ENCODE measurements at regions not wholly inside any gene's neighbourhood (a gene's known extent, or its start where the extent isn't known, plus 50 kb on each side); places are given as distances from the start of the nearest gene placed in this dataset.

GRCh38 chr2:16852651-16853050 lies 187.0 kb upstream of the CYRIA start:
- no peak overlapping the region for H3K4me3 ChIP-seq
- DNase-seq (ENCODE audit: low read depth, low spot score) = no peak
- in situ Hi-C loops (cut with MboI) (no loop called here), intact Hi-C loops (cut with micrococcal nuclease; ENCODE audit: unreplicated experiment) (no loop called here)
- no peaks in the 10 kb centered on the region for H4K20me1 ChIP-seq (ENCODE audit: control insufficient read depth, insufficient read depth)
- H3K9me3 ChIP-seq (replicated peaks; ENCODE audit: control insufficient read depth, insufficient read depth, low read length) = no peaks in the 10 kb centered on the region
- no peaks in the 10 kb centered on the region for H3K4me1 ChIP-seq (ENCODE audit: control insufficient read depth, insufficient read depth, low read length)
- WGBS (ENCODE audit: insufficient coverage, insufficient replicate concordance, low lambda C conversion rate, missing lambda C conversion rate) = 3% methylated on average over 2 of the region's 2 CpGs
- H3K79me2 ChIP-seq (ENCODE audit: control insufficient read depth, insufficient read depth, low read length) = no peaks in the 10 kb centered on the region
- no peak for ATAC-seq
- no TSS peak for BruUV-seq (replicated peaks)
- no peak overlapping the region for H2AFZ ChIP-seq (ENCODE audit: control insufficient read depth, low read depth, low read length)
- ChIA-PET POLR2A (no interaction called here), SMC1A (ENCODE audit: uncharacterized antibody, unreplicated experiment) (no interaction called here), RAD21 (ENCODE audit: unreplicated experiment) (no interaction called here), CTCF (no interaction called here)
- H3K27me3 ChIP-seq (replicated peaks in 1 of 2; ENCODE audit: control insufficient read depth in 2 of 2, insufficient read depth in 2 of 2, low read length in 1 of 2) = no peaks in the 10 kb centered on the region
- FAIRE-seq = no peak
- H3K27ac ChIP-seq (ENCODE audit: control insufficient read depth, insufficient read depth) = no peak overlapping the region
- H3K36me3 ChIP-seq (ENCODE audit: control insufficient read depth in 2 of 2, insufficient read depth in 2 of 2, low read length in 1 of 2) = no peaks in the 10 kb centered on the region
- no peak for TF ChIP-seq ZSCAN29 (IDR thresholded peaks at IDR 0.05)
- no peak for TF ChIP-seq ELK1 (IDR thresholded peaks at IDR 0.05; ENCODE audit: low read depth, low read length)
- TF ChIP-seq CREB1 (IDR thresholded peaks at IDR 0.05; ENCODE audit: low read depth) = no peak
- TF ChIP-seq ZNF24 (IDR thresholded peaks at IDR 0.05) = no peak
- TF ChIP-seq TCF3 (IDR thresholded peaks at IDR 0.05; ENCODE audit: borderline replicate concordance, insufficient read depth, low read depth, low read length) = no peak
- no peak for TF ChIP-seq NBN (IDR thresholded peaks at IDR 0.05)
- TF ChIP-seq YY1 (IDR thresholded peaks at IDR 0.05; ENCODE audit: low read depth, low read length) = no peak
- TF ChIP-seq BCL11A (IDR thresholded peaks at IDR 0.05; ENCODE audit: low read depth, low read length) = no peak
- no peak for TF ChIP-seq MXI1 (IDR thresholded peaks at IDR 0.05; ENCODE audit: low read depth, low read length)
- no peak for TF ChIP-seq CTCF (IDR thresholded peaks at IDR 0.05 in 2 of 3, conservative IDR thresholded peaks at IDR 0.05 in 1 of 3; ENCODE audit: control insufficient read depth in 2 of 3, extremely low read depth in 1 of 3, insufficient read depth in 1 of 3, low read depth in 3 of 3, low read length in 3 of 3)
- TF ChIP-seq BMI1 (IDR thresholded peaks at IDR 0.05; ENCODE audit: borderline replicate concordance) = no peak
- TF ChIP-seq USF2 (IDR thresholded peaks at IDR 0.05; ENCODE audit: borderline replicate concordance, low read depth, low read length) = no peak
- TF ChIP-seq IRF4 (IDR thresholded peaks at IDR 0.05; ENCODE audit: low read depth, low read length) = no peak
- no peak for TF ChIP-seq FOXM1 (IDR thresholded peaks at IDR 0.05; ENCODE audit: low read depth, low read length)
- no peak for TF ChIP-seq RBBP5 (conservative IDR thresholded peaks at IDR 0.05)
- no peak for TF ChIP-seq BHLHE40 (IDR thresholded peaks at IDR 0.05; ENCODE audit: borderline replicate concordance in 1 of 2, low read depth in 2 of 2, low read length in 1 of 2)
- no peak for TF ChIP-seq BRCA1 (IDR thresholded peaks at IDR 0.05; ENCODE audit: low read depth, low read length)
- no peak for TF ChIP-seq CHD4 (IDR thresholded peaks at IDR 0.05)
- no peak overlapping the region for H3K9ac ChIP-seq (ENCODE audit: control insufficient read depth, insufficient read depth, low read length)
- no peak overlapping the region for H3K4me2 ChIP-seq (ENCODE audit: control insufficient read depth, insufficient read depth)
